GM06990 (cell line): ENCODE measurements at regions not wholly inside any gene's neighbourhood (a gene's known extent, or its start where the extent isn't known, plus 50 kb on each side); places are given as distances from the start of the nearest gene placed in this dataset.
"Not testable (repeated sequence)": the region's sequence is repeated elsewhere in the genome, so short reads cannot be mapped to it uniquely, and the experiment has no call there.

Experiments
- DNase-seq: peaks from one replicate; pipeline ENCODE4 v3.0.0-alpha.2; 2011; ENCODE audit not compliant: insufficient read length; ENCODE audit errors: extremely low read depth
- H3K27me3 ChIP-seq: replicated peaks from 2 replicates; pipeline ENCODE4 v1.6.0; 2011; ENCODE audit warnings: low read length; ENCODE audit not compliant: control insufficient read depth, insufficient read depth
- H3K36me3 ChIP-seq: 2 replicates; pipeline ENCODE4 v1.5.1; 2011; ENCODE audit warnings: low read length; ENCODE audit not compliant: control insufficient read depth, insufficient read depth
- H3K4me3 ChIP-seq: replicated peaks from 2 replicates; pipeline ENCODE4 v1.5.1; 2011; ENCODE audit warnings: low read depth, mild to moderate bottlenecking, control low read depth, low read length
- TF ChIP-seq, protein P1 (sequence below): IDR thresholded peaks from 2 replicates; pipeline ENCODE4 v1.5.1; 2011; ENCODE audit warnings: low read length, control low read depth, mild to moderate bottlenecking, inconsistent platforms; ENCODE audit not compliant: insufficient read depth, poor library complexity, severe bottlenecking

GRCh38 chr16:35585411-35585810 lies 2126.0 kb downstream of the TP53TG3F start:
- no peak overlapping the region for H3K4me3 ChIP-seq
- no peak for DNase-seq
- H3K27me3 ChIP-seq: no peaks in the 10 kb centered on the region
- no peaks in the 10 kb centered on the region for H3K36me3 ChIP-seq
- TF ChIP-seq, protein P1, sequence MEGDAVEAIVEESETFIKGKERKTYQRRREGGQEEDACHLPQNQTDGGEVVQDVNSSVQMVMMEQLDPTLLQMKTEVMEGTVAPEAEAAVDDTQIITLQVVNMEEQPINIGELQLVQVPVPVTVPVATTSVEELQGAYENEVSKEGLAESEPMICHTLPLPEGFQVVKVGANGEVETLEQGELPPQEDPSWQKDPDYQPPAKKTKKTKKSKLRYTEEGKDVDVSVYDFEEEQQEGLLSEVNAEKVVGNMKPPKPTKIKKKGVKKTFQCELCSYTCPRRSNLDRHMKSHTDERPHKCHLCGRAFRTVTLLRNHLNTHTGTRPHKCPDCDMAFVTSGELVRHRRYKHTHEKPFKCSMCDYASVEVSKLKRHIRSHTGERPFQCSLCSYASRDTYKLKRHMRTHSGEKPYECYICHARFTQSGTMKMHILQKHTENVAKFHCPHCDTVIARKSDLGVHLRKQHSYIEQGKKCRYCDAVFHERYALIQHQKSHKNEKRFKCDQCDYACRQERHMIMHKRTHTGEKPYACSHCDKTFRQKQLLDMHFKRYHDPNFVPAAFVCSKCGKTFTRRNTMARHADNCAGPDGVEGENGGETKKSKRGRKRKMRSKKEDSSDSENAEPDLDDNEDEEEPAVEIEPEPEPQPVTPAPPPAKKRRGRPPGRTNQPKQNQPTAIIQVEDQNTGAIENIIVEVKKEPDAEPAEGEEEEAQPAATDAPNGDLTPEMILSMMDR: no peak

- not testable (repeated sequence) for H3K36me3 ChIP-seq, H3K27me3 ChIP-seq, DNase-seq, H3K4me3 ChIP-seq
- TF ChIP-seq, protein P1: peak; percentile 15
Observed at GRCh38 chr16:35590913-35591312, 2131.5 kb downstream of the TP53TG3F start.

- TF ChIP-seq, protein P1: no peak
- Histone ChIP-seq H3K4me3 (no peak overlapping the region), H3K27me3 (no peaks in the 10 kb centered on the region), H3K36me3 (no peaks in the 10 kb centered on the region)
- DNase-seq: no peak
Observed at GRCh38 chr16:35596467-35596866, 2137.1 kb downstream of the TP53TG3F start.

DNA sequence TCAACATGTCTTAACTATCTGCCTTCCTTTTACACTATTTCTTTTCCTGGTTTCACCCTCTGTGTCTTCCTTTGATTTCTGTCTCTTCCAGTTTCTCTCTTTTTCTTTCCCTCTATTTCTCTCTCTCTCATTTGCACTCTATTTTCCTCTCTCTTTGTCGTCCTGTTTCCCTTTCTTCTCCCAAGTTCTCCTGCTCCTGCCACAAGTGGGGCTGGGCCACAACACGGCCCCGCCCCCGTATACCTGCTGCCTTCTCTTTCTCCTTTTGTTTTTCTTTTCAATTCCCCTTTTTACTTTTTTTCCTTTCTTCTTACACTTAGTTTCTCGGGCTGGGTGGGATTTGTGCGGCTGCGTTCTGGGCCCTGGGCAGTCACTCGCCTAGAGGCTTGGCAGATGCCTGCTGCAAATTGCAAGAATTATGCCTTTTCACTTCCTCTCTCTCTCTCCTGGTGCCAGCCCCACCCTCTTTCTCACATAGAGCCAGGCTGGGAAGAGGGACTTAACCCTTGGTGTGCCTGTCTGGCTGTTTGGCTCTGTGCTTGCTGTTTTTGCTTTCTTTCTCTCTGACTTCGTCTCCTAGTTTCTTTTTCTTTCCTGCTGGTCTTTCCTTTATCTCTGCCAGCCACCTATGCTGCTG lies 2139.4 kb downstream of the TP53TG3F start:
- DNase-seq: no peak
- no peaks in the 10 kb centered on the region for H3K27me3 ChIP-seq
- TF ChIP-seq, protein P1: no peak
- H3K4me3 ChIP-seq: no peak overlapping the region
- H3K36me3 ChIP-seq: no peaks in the 10 kb centered on the region

GRCh38 chr16:35599429-35600160 lies 2140.2 kb downstream of the TP53TG3F start:
- TF ChIP-seq, protein P1: no peak
- no peak for DNase-seq
- Histone ChIP-seq H3K36me3 (no peaks in the 10 kb centered on the region), H3K27me3 (no peaks in the 10 kb centered on the region), H3K4me3 (no peak overlapping the region)

GRCh38 chr16:35600161-35600555 lies 2140.7 kb downstream of the TP53TG3F start:
- not testable (repeated sequence) for H3K36me3 ChIP-seq, H3K27me3 ChIP-seq, DNase-seq, H3K4me3 ChIP-seq
